Calu3 (cell line): ENCODE measurements at regions not wholly inside any gene's neighbourhood (a gene's known extent, or its start where the extent isn't known, plus 50 kb on each side); places are given as distances from the start of the nearest gene placed in this dataset.

Experiments
- BruUV-seq: library from RNA; stranded (reverse); fragments of 400-500 nt; replicated peaks from 2 replicates; lab custom pipeline; 2021; lab: Mats Ljungman, UMichigan
- CTCF ChIA-PET: fragments of 300-600 bp; sonication (Branson Sonifier 250); formaldehyde crosslinking; loops from one replicate; lab custom pipeline; 2022; ENCODE audit warnings: antibody characterized with exemption; lab: Charles Lee
- DNase-seq: peaks from one replicate; pipeline ENCODE4 v3.0.0; 2022
- H3K27ac Mint-ChIP-seq: one replicate; pipeline ENCODE4 v1.8.0; 2022; ENCODE audit warnings: mixed read lengths; ENCODE audit not compliant: unreplicated experiment
- H3K27me3 Mint-ChIP-seq: one replicate; pipeline ENCODE4 v1.8.0; 2022; ENCODE audit warnings: mixed read lengths; ENCODE audit not compliant: unreplicated experiment
- H3K36me3 Mint-ChIP-seq: one replicate; pipeline ENCODE4 v1.8.0; 2022; ENCODE audit warnings: mild to moderate bottlenecking, moderate library complexity, mixed read lengths; ENCODE audit not compliant: insufficient read depth, unreplicated experiment
- H3K4me1 Mint-ChIP-seq: one replicate; pipeline ENCODE4 v1.8.0; 2022; ENCODE audit warnings: mild to moderate bottlenecking, low read depth, mixed read lengths; ENCODE audit not compliant: unreplicated experiment
- H3K4me3 Mint-ChIP-seq: one replicate; pipeline ENCODE4 v1.8.0; 2022; ENCODE audit warnings: mild to moderate bottlenecking, low read depth, moderate library complexity, mixed read lengths; ENCODE audit not compliant: unreplicated experiment
- H3K9me3 Mint-ChIP-seq: one replicate; pipeline ENCODE4 v1.8.0; 2022; ENCODE audit warnings: low read depth, mixed read lengths; ENCODE audit not compliant: unreplicated experiment
- CTCF ChIP-seq: fragments of 200-600 bp; IDR thresholded peaks from one replicate; pipeline ENCODE4 v1.8.0; 2022; ENCODE audit warnings: antibody characterized with exemption; ENCODE audit not compliant: unreplicated experiment
- intact Hi-C: fragments of 100-400 bp; cut with micrococcal nuclease; formaldehyde crosslinking; loops from one replicate; pipeline ENCODE4 v1.10.0; 2022; ENCODE audit not compliant: unreplicated experiment

- CTCF ChIA-PET, result no interaction called here
- TF ChIP-seq CTCF, result no peak
- Mint-ChIP-seq H3K4me1 (peaks cover 7% of the 10 kb centered on the region), H3K36me3 (no peaks in the 10 kb centered on the region), H3K9me3 (peaks cover 25% of the 10 kb centered on the region), H3K27me3 (no peaks in the 10 kb centered on the region), H3K4me3 (no peak overlapping the region), H3K27ac (no peak overlapping the region)
- DNase-seq, result no peak
- BruUV-seq, result no TSS peak
- intact Hi-C loops, result no loop called here
Measured at GRCh38 chr6:102195311-102195710, 801.8 kb downstream of the GRIK2 start.

- CTCF ChIA-PET, result no interaction called here
- BruUV-seq, result no TSS peak
- H3K36me3 Mint-ChIP-seq, result no peaks in the 10 kb centered on the region
- H3K4me1 Mint-ChIP-seq, result peaks cover 7% of the 10 kb centered on the region
- no peak for DNase-seq
- H3K4me3 Mint-ChIP-seq, result no peak overlapping the region
- peaks cover 21% of the 10 kb centered on the region for H3K9me3 Mint-ChIP-seq
- H3K27me3 Mint-ChIP-seq, result no peaks in the 10 kb centered on the region
- no peak for TF ChIP-seq CTCF
- intact Hi-C loops, result no loop called here
- no peak overlapping the region for H3K27ac Mint-ChIP-seq
Measured at GRCh38 chr6:102197211-102197610, 803.7 kb downstream of the GRIK2 start.

GRCh38 chr6:102204351-102204750 is 810.8 kb downstream of the GRIK2 start:
- no peaks in the 10 kb centered on the region for H3K4me1 Mint-ChIP-seq
- no peak overlapping the region for H3K27ac Mint-ChIP-seq
- CTCF ChIA-PET, result no interaction called here
- DNase-seq, result no peak
- intact Hi-C loops, result no loop called here
- H3K4me3 Mint-ChIP-seq, result no peak overlapping the region
- no peaks in the 10 kb centered on the region for H3K36me3 Mint-ChIP-seq
- no peak for TF ChIP-seq CTCF
- no peaks in the 10 kb centered on the region for H3K27me3 Mint-ChIP-seq
- H3K9me3 Mint-ChIP-seq, result peaks cover 7% of the 10 kb centered on the region
- BruUV-seq, result no TSS peak

GRCh38 chr6:102215425-102215824 is 821.9 kb downstream of the GRIK2 start:
- Mint-ChIP-seq H3K27ac (no peak overlapping the region), H3K4me1 (no peaks in the 10 kb centered on the region), H3K27me3 (no peaks in the 10 kb centered on the region), H3K9me3 (peaks cover 3% of the 10 kb centered on the region), H3K36me3 (no peaks in the 10 kb centered on the region), H3K4me3 (no peak overlapping the region)
- TF ChIP-seq CTCF, result no peak
- BruUV-seq, result no TSS peak
- DNase-seq, result no peak
- CTCF ChIA-PET, result no interaction called here
- intact Hi-C loops, result no loop called here
